Activated CD8-positive, alpha-beta T cell treated with anti-CD3 and anti-CD28 coated beads for 36 hours (primary cell): ENCODE measurements at regions not wholly inside any gene's neighbourhood (a gene's known extent, or its start where the extent isn't known, plus 50 kb on each side); places are given as distances from the start of the nearest gene placed in this dataset.

Source experiments
- ATAC-seq: fragments of 200-7000 bp; cut with Tn5 transposase; one replicate; pipeline ENCODE4 v1.10.0; 2021; ENCODE audit warnings: mild to moderate bottlenecking, moderate library complexity
- CTCF ChIA-PET: fragments of 350-600 bp; sonication (Branson Sonifier 250); formaldehyde crosslinking; loops from one replicate; lab custom pipeline; 2021; ENCODE audit warnings: antibody characterized with exemption; lab: Charles Lee
- POLR2A ChIA-PET: fragments of 350-600 bp; sonication (Branson Sonifier 250); formaldehyde crosslinking; loops from one replicate; lab custom pipeline; 2021; ENCODE audit warnings: antibody characterized with exemption; lab: Charles Lee
- DNase-seq: peaks from one replicate; pipeline ENCODE4 v3.0.0-alpha.2; 2020
- H3K27ac Mint-ChIP-seq: one replicate; pipeline ENCODE4 v1.8.0; 2021; ENCODE audit warnings: mild to moderate bottlenecking, mixed read lengths
- H3K27me3 Mint-ChIP-seq: one replicate; pipeline ENCODE4 v1.8.0; 2021; ENCODE audit warnings: mixed read lengths
- H3K36me3 Mint-ChIP-seq: one replicate; pipeline ENCODE4 v1.8.0; 2021; ENCODE audit warnings: low read depth, mixed read lengths
- H3K4me1 Mint-ChIP-seq: one replicate; pipeline ENCODE4 v1.8.0; 2021; ENCODE audit warnings: low read depth, mixed read lengths
- H3K4me3 Mint-ChIP-seq: one replicate; pipeline ENCODE4 v1.8.0; 2021; ENCODE audit warnings: mild to moderate bottlenecking, moderate library complexity, mixed read lengths
- H3K9me3 Mint-ChIP-seq: one replicate; pipeline ENCODE4 v1.8.0; 2021; ENCODE audit warnings: mixed read lengths
- CTCF ChIP-seq: fragments of 200-600 bp; IDR thresholded peaks from one replicate; pipeline ENCODE4 v1.8.0; 2022; ENCODE audit warnings: antibody characterized with exemption, mild to moderate bottlenecking
- intact Hi-C: fragments of 100-400 bp; cut with micrococcal nuclease; formaldehyde crosslinking; loops from one replicate; pipeline ENCODE4 v1.10.0; 2022

- Mint-ChIP-seq H3K27ac (peak overlapping the region; percentile 98), H3K36me3 (peaks cover 19% of the 10 kb centered on the region), H3K27me3 (no peaks in the 10 kb centered on the region), H3K9me3 (peaks cover 9% of the 10 kb centered on the region), H3K4me1 (peaks cover 70% of the 10 kb centered on the region), H3K4me3 (no peak overlapping the region)
- ATAC-seq (no peak), DNase-seq (no peak)
- TF ChIP-seq CTCF: no peak
- ChIA-PET CTCF (no interaction called here), POLR2A (no interaction called here)
- intact Hi-C loops: loop anchor here (10.0 kb wide), 3 partner anchors 212 to 652 kb away; no protein-coding TSS in a partner anchor
Measured at GRCh38 chr3:106337116-106337515, 468.3 kb upstream of the CBLB start.

GRCh38 chr3:106338582-106339214, 469.9 kb upstream of the CBLB start:
- peaks cover 55% of the 10 kb centered on the region for H3K4me1 Mint-ChIP-seq
- ATAC-seq: no peak
- CTCF ChIA-PET: interaction anchor here (0.6 kb wide), 1 partner anchor 17 kb away, joined by 3 read pairs; no protein-coding TSS in a partner anchor

GRCh38 chr3:106339551-106339950, 470.7 kb upstream of the CBLB start:
- CTCF ChIA-PET: no interaction called here
- intact Hi-C loops: loop anchor here (10.0 kb wide), 3 partner anchors 215 to 655 kb away; no protein-coding TSS in a partner anchor
- H3K27me3 Mint-ChIP-seq: no peaks in the 10 kb centered on the region
- ATAC-seq (no peak), DNase-seq (no peak)
- H3K4me1 Mint-ChIP-seq: peaks cover 48% of the 10 kb centered on the region
- POLR2A ChIA-PET: no interaction called here
- H3K4me3 Mint-ChIP-seq: no peak overlapping the region
- H3K27ac Mint-ChIP-seq: peak overlapping the region; percentile 4
- peaks cover 19% of the 10 kb centered on the region for H3K36me3 Mint-ChIP-seq
- peaks cover 9% of the 10 kb centered on the region for H3K9me3 Mint-ChIP-seq
- TF ChIP-seq CTCF: no peak

More at GRCh38 chr3:106338582-106339214, 469.9 kb upstream of the CBLB start:
- TF ChIP-seq CTCF: no peak
- intact Hi-C loops: loop anchor here (10.0 kb wide), 3 partner anchors 214 to 654 kb away; no protein-coding TSS in a partner anchor
- Mint-ChIP-seq H3K9me3 (peaks cover 9% of the 10 kb centered on the region), H3K36me3 (peaks cover 19% of the 10 kb centered on the region), H3K4me3 (no peak overlapping the region), H3K27me3 (no peaks in the 10 kb centered on the region), H3K27ac (peak overlapping the region; percentile 67)
- POLR2A ChIA-PET: no interaction called here
- no peak for DNase-seq

GRCh38 chr3:106341087-106341486, 472.3 kb upstream of the CBLB start:
- ATAC-seq: no peak
- Mint-ChIP-seq H3K27ac (no peak overlapping the region), H3K4me1 (peaks cover 39% of the 10 kb centered on the region), H3K27me3 (no peaks in the 10 kb centered on the region), H3K4me3 (no peak overlapping the region), H3K36me3 (peaks cover 15% of the 10 kb centered on the region), H3K9me3 (peaks cover 9% of the 10 kb centered on the region)
- no peak for TF ChIP-seq CTCF
- DNase-seq: no peak
- POLR2A ChIA-PET: no interaction called here
- intact Hi-C loops: no loop called here
- CTCF ChIA-PET: interaction anchor here (1.2 kb wide), 1 partner anchor 9 kb away, joined by 3 read pairs; no protein-coding TSS in a partner anchor

- ChIA-PET CTCF (no interaction called here), POLR2A (no interaction called here)
- no peaks in the 10 kb centered on the region for H3K27me3 Mint-ChIP-seq
- peaks cover 11% of the 10 kb centered on the region for H3K36me3 Mint-ChIP-seq
- H3K27ac Mint-ChIP-seq: no peak overlapping the region
- no peak for TF ChIP-seq CTCF
- DNase-seq (no peak), ATAC-seq (no peak)
- intact Hi-C loops: no loop called here
- no peak overlapping the region for H3K4me3 Mint-ChIP-seq
- peaks cover 8% of the 10 kb centered on the region for H3K9me3 Mint-ChIP-seq
- peaks cover 33% of the 10 kb centered on the region for H3K4me1 Mint-ChIP-seq
Measured at GRCh38 chr3:106341586-106342162, 472.9 kb upstream of the CBLB start.
